Mesothelial cell of epicardium (in vitro differentiated cells): ENCODE measurements at regions not wholly inside any gene's neighbourhood (a gene's known extent, or its start where the extent isn't known, plus 50 kb on each side); places are given as distances from the start of the nearest gene placed in this dataset.

Experiments used
- DNase-seq, 2 experiments: peaks; one replicate each; pipeline ENCODE4 v3.0.0; 2021; ENCODE audit warnings: low spot score in 2 of 2; ENCODE audit not compliant: unreplicated experiment in 2 of 2
- H3K27ac Mint-ChIP-seq: 2 replicates; pipeline ENCODE4 v1.8.0; 2021; ENCODE audit warnings: mixed read lengths
- H3K27me3 Mint-ChIP-seq: 2 replicates; pipeline ENCODE4 v1.8.0; 2021; ENCODE audit warnings: low read depth, mixed read lengths
- H3K36me3 Mint-ChIP-seq: 2 replicates; pipeline ENCODE4 v1.8.0; 2021; ENCODE audit warnings: mixed read lengths
- H3K4me1 Mint-ChIP-seq: 2 replicates; pipeline ENCODE4 v1.8.0; 2021; ENCODE audit warnings: mixed read lengths
- H3K4me3 Mint-ChIP-seq: 2 replicates; pipeline ENCODE4 v1.8.0; 2021; ENCODE audit warnings: mild to moderate bottlenecking, moderate library complexity, mixed read lengths
- H3K9me3 Mint-ChIP-seq: 2 replicates; pipeline ENCODE4 v1.8.0; 2021; ENCODE audit warnings: mixed read lengths
- TF ChIP-seq, protein P1 (sequence below): fragments of 200-600 bp; sonication (generic); IDR thresholded peaks from one replicate; pipeline ENCODE4 v1.5.0; 2021; ENCODE audit warnings: antibody characterized with exemption; ENCODE audit not compliant: unreplicated experiment

DNA sequence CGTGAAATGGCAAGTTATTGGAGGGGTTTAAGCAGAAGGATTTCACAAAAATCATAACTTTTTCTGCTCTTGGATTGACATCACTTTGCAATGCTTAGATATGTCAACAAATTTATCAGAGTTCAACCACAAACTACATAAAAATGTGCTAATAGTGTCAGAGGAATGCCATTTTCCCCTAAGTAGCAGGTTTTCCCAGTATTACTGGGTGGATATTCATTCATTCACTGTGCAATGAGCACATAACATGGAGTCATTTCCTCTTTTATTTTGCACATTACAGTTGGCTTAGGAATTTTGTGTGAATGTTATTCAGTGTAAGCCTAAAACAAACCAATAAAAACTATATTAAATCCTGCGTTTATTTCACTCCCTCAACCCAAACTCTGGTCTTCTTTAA, 537.3 kb upstream of the MCTP2 start:
- H3K27ac Mint-ChIP-seq = no peak overlapping the region
- peaks cover 48% of the 10 kb centered on the region for H3K27me3 Mint-ChIP-seq
- H3K36me3 Mint-ChIP-seq = no peaks in the 10 kb centered on the region
- no peak for DNase-seq
- TF ChIP-seq, protein P1, sequence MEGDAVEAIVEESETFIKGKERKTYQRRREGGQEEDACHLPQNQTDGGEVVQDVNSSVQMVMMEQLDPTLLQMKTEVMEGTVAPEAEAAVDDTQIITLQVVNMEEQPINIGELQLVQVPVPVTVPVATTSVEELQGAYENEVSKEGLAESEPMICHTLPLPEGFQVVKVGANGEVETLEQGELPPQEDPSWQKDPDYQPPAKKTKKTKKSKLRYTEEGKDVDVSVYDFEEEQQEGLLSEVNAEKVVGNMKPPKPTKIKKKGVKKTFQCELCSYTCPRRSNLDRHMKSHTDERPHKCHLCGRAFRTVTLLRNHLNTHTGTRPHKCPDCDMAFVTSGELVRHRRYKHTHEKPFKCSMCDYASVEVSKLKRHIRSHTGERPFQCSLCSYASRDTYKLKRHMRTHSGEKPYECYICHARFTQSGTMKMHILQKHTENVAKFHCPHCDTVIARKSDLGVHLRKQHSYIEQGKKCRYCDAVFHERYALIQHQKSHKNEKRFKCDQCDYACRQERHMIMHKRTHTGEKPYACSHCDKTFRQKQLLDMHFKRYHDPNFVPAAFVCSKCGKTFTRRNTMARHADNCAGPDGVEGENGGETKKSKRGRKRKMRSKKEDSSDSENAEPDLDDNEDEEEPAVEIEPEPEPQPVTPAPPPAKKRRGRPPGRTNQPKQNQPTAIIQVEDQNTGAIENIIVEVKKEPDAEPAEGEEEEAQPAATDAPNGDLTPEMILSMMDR = no peak
- H3K4me1 Mint-ChIP-seq = no peaks in the 10 kb centered on the region
- H3K9me3 Mint-ChIP-seq = peaks cover 26% of the 10 kb centered on the region
- no peak overlapping the region for H3K4me3 Mint-ChIP-seq

GRCh38 chr15:93683651-93684050, 547.7 kb upstream of the MCTP2 start:
- H3K36me3 Mint-ChIP-seq = peaks cover 6% of the 10 kb centered on the region
- H3K27me3 Mint-ChIP-seq = peaks cover 4% of the 10 kb centered on the region
- TF ChIP-seq, protein P1 = no peak
- H3K4me1 Mint-ChIP-seq = no peaks in the 10 kb centered on the region
- H3K9me3 Mint-ChIP-seq = peaks cover 45% of the 10 kb centered on the region
- H3K4me3 Mint-ChIP-seq = no peak overlapping the region
- no peak for DNase-seq
- no peak overlapping the region for H3K27ac Mint-ChIP-seq

DNA sequence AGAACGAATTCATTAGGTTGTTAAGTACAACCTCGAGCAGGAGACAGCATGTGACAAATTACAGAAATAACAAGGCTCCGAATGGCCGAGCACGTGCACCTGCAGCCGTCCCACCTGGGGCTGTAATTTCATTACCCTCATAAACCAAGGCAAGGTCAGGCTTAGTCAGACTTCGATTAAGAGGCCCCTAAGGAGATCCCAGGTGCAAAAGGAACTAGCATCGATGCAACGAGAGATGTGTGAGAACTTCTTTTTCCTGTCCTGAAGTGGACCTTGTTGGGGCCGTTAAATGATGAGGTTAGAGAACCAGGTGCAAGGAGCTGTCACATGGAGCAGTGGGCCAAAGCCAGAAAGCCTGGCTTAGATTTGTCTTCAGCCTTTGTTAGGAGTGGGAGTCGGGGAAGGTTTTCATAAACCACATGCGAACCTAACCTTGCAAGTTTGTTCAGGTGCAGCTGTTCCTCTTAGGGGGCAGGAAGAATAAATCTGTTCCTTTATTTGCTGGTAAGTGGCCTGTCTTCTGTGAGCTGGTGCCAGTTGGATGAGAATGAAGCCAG, 559.9 kb upstream of the MCTP2 start:
- H3K27me3 Mint-ChIP-seq = peaks cover 34% of the 10 kb centered on the region
- DNase-seq = no peak
- peaks cover 17% of the 10 kb centered on the region for H3K9me3 Mint-ChIP-seq

DNA sequence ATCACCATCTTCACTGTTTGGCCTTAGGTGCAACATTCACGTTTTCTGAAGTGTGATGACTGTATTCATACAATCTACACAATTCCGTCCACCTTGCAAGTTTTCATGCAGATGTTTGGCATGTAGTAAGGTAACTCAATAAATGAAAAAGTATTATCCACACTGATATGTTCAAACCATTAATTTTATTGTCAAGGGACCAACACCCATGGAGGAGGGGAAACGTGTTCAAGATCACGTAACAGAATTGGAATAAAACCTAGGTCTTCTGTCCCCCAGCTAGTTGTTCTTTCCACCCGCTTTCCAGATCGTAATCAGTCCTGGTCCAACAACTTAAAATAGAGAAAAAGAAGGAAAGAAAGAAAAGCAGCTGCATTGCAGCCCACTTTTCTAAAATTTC, 560.4 kb upstream of the MCTP2 start:
- no peak overlapping the region for H3K27ac Mint-ChIP-seq
- TF ChIP-seq, protein P1 = no peak
- H3K36me3 Mint-ChIP-seq = no peaks in the 10 kb centered on the region
- peaks cover 34% of the 10 kb centered on the region for H3K27me3 Mint-ChIP-seq
- no peak overlapping the region for H3K4me3 Mint-ChIP-seq
- no peak for DNase-seq
- peaks cover 17% of the 10 kb centered on the region for H3K9me3 Mint-ChIP-seq
- H3K4me1 Mint-ChIP-seq = no peaks in the 10 kb centered on the region

More for the DNA sequence above, 559.9 kb upstream of the MCTP2 start:
- no peak overlapping the region for H3K27ac Mint-ChIP-seq
- TF ChIP-seq, protein P1 = no peak
- no peak overlapping the region for H3K4me3 Mint-ChIP-seq
- H3K4me1 Mint-ChIP-seq = no peaks in the 10 kb centered on the region
- H3K36me3 Mint-ChIP-seq = no peaks in the 10 kb centered on the region

DNA sequence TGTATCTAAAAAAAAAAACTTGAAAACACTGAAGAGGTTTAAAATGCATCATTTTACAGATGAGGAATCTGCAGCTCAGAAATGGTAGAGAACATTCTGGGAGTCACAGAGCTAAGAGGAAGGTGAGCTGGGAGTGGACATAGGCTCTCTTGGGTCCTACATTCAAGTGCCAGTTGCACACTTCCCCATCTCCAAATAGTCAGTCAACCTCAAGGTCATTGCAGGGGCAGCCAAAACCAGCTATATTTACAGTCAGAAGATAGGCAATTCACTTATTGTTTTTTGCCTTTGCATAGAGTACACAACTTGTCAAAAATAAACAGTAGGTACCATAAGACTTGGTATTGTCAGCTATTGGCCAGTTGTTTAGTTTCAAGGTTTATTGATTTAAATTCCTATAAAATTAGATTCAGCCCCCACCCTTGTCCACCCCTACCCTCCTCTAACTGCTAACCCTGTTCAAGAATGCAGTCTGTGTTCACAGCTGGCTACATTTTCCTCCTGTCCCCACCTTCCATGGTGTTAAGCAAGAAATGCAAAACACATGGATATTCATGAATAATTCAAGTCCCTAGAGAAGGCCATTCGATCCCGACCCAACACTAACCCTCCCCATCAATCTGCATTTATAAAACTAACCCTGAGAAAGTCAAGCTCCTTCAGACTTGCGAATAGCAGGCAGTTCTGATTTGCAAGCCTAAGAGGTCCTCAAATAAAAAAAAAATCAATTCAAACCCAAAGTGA, 567.0 kb upstream of the MCTP2 start:
- no peak for DNase-seq
- Mint-ChIP-seq H3K27me3 (peaks cover 8% of the 10 kb centered on the region), H3K9me3 (no peaks in the 10 kb centered on the region), H3K27ac (no peak overlapping the region), H3K4me1 (no peaks in the 10 kb centered on the region), H3K4me3 (no peak overlapping the region), H3K36me3 (no peaks in the 10 kb centered on the region)
- TF ChIP-seq, protein P1 = no peak
